GM13977 (cell line): ENCODE measurements at regions not wholly inside any gene's neighbourhood (a gene's known extent, or its start where the extent isn't known, plus 50 kb on each side); places are given as distances from the start of the nearest gene placed in this dataset.

Experiments used
- DNase-seq: peaks from one replicate; pipeline ENCODE4 v3.0.0; 2012; ENCODE audit warnings: low spot score
- CTCF ChIP-seq: IDR thresholded peaks from 2 replicates; pipeline ENCODE4 v1.5.1; 2012; ENCODE audit warnings: mild to moderate bottlenecking, control low read depth; ENCODE audit not compliant: insufficient read depth; ENCODE audit errors: extremely low read depth, missing control alignments
- in situ Hi-C: fragments of 300-500 bp; cut with MboI; formaldehyde crosslinking; loops from one replicate; pipeline ENCODE4 v1.12.0; 2022; ENCODE audit warnings: low sequenced_read_pairs, low pct_unique_long_range_greater_than_20kb, mixed read lengths, inconsistent platforms; ENCODE audit not compliant: unreplicated experiment

DNA sequence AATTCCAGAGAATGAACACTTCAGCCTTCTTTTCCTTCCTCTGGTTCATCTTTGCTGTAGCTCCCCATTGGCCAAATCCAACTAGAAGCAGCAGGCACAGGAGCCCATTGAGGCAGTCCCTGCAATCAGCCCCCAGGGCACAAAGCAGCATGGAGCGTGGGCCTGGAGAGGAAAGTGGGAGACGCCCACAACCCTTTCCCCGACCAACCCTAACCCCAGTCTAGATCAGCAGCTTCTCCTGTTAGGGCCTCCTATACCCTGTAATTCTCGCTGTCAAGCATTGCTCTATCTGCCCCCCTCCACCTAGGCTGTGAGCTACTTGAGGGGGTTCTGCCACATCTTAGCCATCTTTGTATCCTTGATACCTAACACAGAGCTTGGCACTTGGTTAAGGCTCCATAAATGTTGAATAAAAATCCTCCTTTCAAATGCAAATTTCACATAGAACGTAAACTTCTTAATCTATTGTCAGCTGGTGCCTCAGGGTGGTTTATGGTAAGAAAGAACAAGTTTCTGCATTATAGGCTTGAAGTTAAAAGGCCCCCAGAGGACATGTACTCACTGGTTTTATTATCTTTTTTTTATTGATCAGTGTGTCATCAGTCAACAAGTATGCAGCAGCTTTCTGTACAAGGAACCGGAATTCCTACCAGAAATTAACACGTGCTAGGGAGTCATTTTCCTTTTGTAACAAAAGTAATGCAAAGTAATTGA is 97.9 kb upstream of the PFN2 start:
- in situ Hi-C loops = no loop called here
- no peak for DNase-seq
- TF ChIP-seq CTCF = no peak

DNA sequence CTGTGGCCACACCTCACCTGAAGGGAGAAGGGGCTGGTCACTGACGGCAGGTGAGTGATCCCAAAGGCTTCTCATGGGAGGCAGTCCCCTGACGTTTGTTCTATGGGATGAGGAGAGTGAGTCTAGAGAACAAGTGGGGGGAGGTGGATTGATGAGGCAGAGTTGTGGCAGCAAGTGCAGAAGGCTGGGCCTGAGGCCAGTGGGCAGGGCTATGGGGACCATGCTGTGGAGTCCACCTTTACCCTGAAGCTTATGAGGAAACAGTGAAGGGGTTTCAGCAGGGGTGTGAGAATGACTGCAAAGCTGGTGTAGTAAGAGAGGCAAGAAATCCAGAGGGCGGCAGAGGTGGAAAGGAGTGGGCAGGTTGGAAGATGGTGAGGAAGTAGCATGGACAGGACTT is 96.9 kb upstream of the PFN2 start:
- in situ Hi-C loops = no loop called here
- no peak for DNase-seq
- no peak for TF ChIP-seq CTCF

- DNase-seq = no peak
- in situ Hi-C loops = no loop called here
- no peak for TF ChIP-seq CTCF
Observed at GRCh38 chr3:150064971-150065370, 94.3 kb upstream of the PFN2 start.

DNA sequence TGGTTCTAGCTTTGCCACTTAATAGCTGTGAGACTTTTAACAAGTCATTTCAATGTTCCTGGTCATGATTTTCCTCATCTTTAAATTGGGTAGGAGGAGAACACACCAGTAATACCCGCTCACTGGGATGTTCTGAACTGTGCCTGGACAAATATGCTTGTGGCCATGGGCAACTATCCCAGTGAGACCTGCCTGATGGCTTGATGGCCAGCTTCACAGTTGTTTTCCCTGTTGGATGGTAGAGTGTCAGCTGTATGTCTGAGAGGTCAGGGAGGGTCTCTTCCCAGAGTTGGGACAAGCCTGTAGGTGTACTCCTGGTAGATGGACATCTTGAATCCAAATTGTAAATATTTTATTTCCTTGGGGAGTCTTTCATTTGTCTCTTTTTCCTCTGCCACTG is 92.5 kb upstream of the PFN2 start:
- in situ Hi-C loops = no loop called here
- TF ChIP-seq CTCF = no peak
- no peak for DNase-seq

- in situ Hi-C loops = no loop called here
- TF ChIP-seq CTCF = no peak
- no peak for DNase-seq
Observed at GRCh38 chr3:150062492-150062891, 91.8 kb upstream of the PFN2 start.

DNA sequence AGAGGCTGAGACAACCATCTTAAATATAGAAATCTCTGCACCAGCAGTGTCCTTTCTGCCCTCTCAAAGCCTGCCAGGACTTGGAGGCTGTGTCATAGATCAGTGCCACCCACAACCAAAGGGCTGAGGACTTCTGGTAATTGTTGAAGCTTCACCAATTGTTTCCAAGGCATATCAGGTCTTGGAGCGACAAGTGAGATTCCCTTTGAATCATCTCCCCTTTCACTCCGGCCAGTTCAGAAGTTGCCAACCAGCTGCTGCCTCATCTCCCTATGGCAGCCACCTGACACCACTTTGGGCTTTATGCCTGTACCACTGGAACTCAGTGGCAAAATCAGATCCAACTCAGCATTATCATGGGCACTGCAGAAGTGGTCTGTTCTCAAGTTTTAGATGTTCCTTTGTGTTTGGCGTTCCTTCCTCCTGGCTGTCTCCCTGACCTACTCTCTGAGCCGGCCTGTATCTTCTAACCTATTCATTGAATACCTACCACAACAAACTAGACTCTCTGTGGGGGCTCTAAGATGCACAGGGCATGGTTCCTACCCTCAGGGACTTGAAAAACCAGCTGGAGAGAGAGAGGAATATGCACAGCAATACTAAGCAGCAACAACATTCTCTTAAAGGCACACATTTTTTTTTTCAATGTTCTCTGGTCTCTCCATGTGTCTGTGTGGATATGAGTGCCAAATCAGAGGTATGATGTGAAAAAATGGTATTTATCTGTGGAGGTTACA is 90.8 kb upstream of the PFN2 start:
- in situ Hi-C loops = no loop called here
- DNase-seq = no peak
- TF ChIP-seq CTCF = no peak

GRCh38 chr3:150059729-150060128 is 89.0 kb upstream of the PFN2 start:
- TF ChIP-seq CTCF = no peak
- no peak for DNase-seq
- in situ Hi-C loops = no loop called here
